T47D (cell line): ENCODE measurements at regions not wholly inside any gene's neighbourhood (a gene's known extent, or its start where the extent isn't known, plus 50 kb on each side); places are given as distances from the start of the nearest gene placed in this dataset.
"Not testable (repeated sequence)": the region's sequence is repeated elsewhere in the genome, so short reads cannot be mapped to it uniquely, and the experiment has no call there.

ENCODE experiments used
- DNase-seq, 2 experiments: peaks; one replicate each; pipeline versions ENCODE4 v3.0.0 to v3.0.0-alpha.2; 2011 to 2012; ENCODE audit warnings: low read depth in 1 of 2, low spot score in 1 of 2
- in situ Hi-C: cut with HindIII; loops from 2 replicates; pipeline ENCODE4 v1.10.0; 2016; ENCODE audit warnings: low sequenced_read_pairs, low pct_unique_long_range_greater_than_20kb

DNA sequence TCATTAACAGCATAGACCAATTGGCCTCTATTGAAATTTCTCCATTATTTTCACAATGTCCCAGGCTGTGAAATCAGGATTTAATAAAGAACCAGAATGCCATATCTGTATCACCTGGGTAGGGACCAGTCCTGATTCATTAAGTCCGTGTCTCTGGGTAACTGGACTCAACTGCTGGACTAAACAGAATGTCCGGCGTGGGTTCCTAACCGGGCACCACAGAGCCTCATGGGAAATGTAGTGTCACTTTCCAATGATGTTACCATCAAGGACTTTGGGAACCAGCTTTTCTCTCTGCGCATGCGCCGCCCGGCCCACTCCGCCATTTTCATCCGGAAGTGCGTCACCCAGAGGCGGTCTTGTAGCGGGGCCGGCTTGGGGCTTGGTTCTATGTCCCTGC is 3430.4 kb upstream of the OR11H1 start:
- peak in 1 of 2 experiments; percentile 71 for DNase-seq
- in situ Hi-C loops, result not testable (repeated sequence)
